Prostate gland (tissue), 2 donors: ENCODE measurements at regions not wholly inside any gene's neighbourhood (a gene's known extent, or its start where the extent isn't known, plus 50 kb on each side); places are given as distances from the start of the nearest gene placed in this dataset.

ENCODE experiments used
- DNase-seq: peaks from one replicate; pipeline ENCODE4 v3.0.0-alpha.2; 2019; ENCODE audit warnings: low spot score
- H3K27ac ChIP-seq, 2 donors: fragments of 200-600 bp; sonication (generic); 2 replicates each; pipeline ENCODE4 v1.5.1; 2017 to 2019
- H3K27me3 ChIP-seq: fragments of 200-600 bp; sonication (generic); replicated peaks from 2 replicates; pipeline ENCODE4 v1.5.1; 2019; ENCODE audit not compliant: insufficient read depth
- H3K36me3 ChIP-seq, 2 donors: fragments of 200-600 bp; sonication (generic); 1 replicate in 1 of 2; 2 replicates in 1 of 2; pipeline versions ENCODE4 v1.5.1 to v1.8.1; 2017 to 2019
- H3K4me1 ChIP-seq: fragments of 200-600 bp; sonication (generic); replicated peaks from 2 replicates; pipeline ENCODE4 v1.5.1; 2019
- H3K4me3 ChIP-seq, 2 donors: fragments of 200-600 bp; sonication (generic); 2 replicates each; pipeline ENCODE4 v1.5.1; 2017 to 2019
- H3K9me3 ChIP-seq: fragments of 200-600 bp; sonication (generic); 2 replicates; pipeline ENCODE4 v1.5.1; 2017
- CTCF ChIP-seq, 4 experiments: fragments of 200-600 bp in 2 of 4; fragments of 450-650 bp in 2 of 4; sonication (generic) in 2 of 4; IDR thresholded peaks; 1 replicate in 3 of 4; 2 replicates in 1 of 4; pipeline ENCODE4 v1.5.1; 2016 to 2019; ENCODE audit warnings: antibody characterized with exemption in 4 of 4, mild to moderate bottlenecking in 2 of 4, moderate library complexity in 2 of 4
- POLR2A ChIP-seq: fragments of 450-650 bp; IDR thresholded peaks from one replicate; pipeline ENCODE4 v1.6.1; 2016; ENCODE audit warnings: antibody characterized with exemption, mild to moderate bottlenecking
- POLR2AphosphoS5 ChIP-seq: sonication (generic); formaldehyde crosslinking; IDR thresholded peaks from one replicate; pipeline ENCODE4 v1.6.1; 2017; ENCODE audit warnings: antibody characterized with exemption
- WGBS: methylation state at CpG from one replicate; pipeline ENCODE4 v1.1.5; 2018; 5-methylcytosine and 5-hydroxymethylcytosine counted together
- intact Hi-C: fragments of 100-400 bp; cut with DNase I; formaldehyde crosslinking; loops from one replicate; pipeline ENCODE4 v1.14.2; 2022

- no peak for DNase-seq
- no peaks in the 10 kb centered on the region for H3K36me3 ChIP-seq
- intact Hi-C loops, result no loop called here
- no peak for TF ChIP-seq CTCF (IDR thresholded peaks at IDR 0.05)
- no peak for TF ChIP-seq POLR2AphosphoS5
- TF ChIP-seq POLR2A, result no peak
- H3K27me3 ChIP-seq, result no peaks in the 10 kb centered on the region
- H3K4me1 ChIP-seq, result no peaks in the 10 kb centered on the region
- no peak overlapping the region for H3K4me3 ChIP-seq
- 46% methylated on average over 3 of the region's 3 CpGs for WGBS
- no peak overlapping the region for H3K27ac ChIP-seq
- no peaks in the 10 kb centered on the region for H3K9me3 ChIP-seq
Measured at GRCh38 chr3:18079739-18080138, 337.3 kb upstream of the TBC1D5 start.

GRCh38 chr3:18079062-18079461, 336.6 kb upstream of the TBC1D5 start:
- no peaks in the 10 kb centered on the region for H3K9me3 ChIP-seq
- H3K27ac ChIP-seq, result no peak overlapping the region
- H3K4me1 ChIP-seq, result no peaks in the 10 kb centered on the region
- no peak for DNase-seq
- TF ChIP-seq POLR2AphosphoS5, result no peak
- TF ChIP-seq POLR2A, result no peak
- TF ChIP-seq CTCF (IDR thresholded peaks at IDR 0.05), result no peak
- WGBS, result 96% methylated on average over 3 of the region's 3 CpGs
- no peaks in the 10 kb centered on the region for H3K27me3 ChIP-seq
- no peaks in the 10 kb centered on the region for H3K36me3 ChIP-seq
- intact Hi-C loops, result no loop called here
- H3K4me3 ChIP-seq, result no peak overlapping the region

- Histone ChIP-seq H3K4me3 (no peak overlapping the region), H3K27me3 (no peaks in the 10 kb centered on the region), H3K9me3 (no peaks in the 10 kb centered on the region), H3K36me3 (no peaks in the 10 kb centered on the region), H3K27ac (no peak overlapping the region), H3K4me1 (no peaks in the 10 kb centered on the region)
- TF ChIP-seq POLR2AphosphoS5, result no peak
- TF ChIP-seq CTCF (IDR thresholded peaks at IDR 0.05), result no peak
- TF ChIP-seq POLR2A, result no peak
- WGBS, result 72% methylated on average over 7 of the region's 7 CpGs
- intact Hi-C loops, result no loop called here
- DNase-seq, result no peak
Measured at GRCh38 chr3:18077128-18077840, 334.9 kb upstream of the TBC1D5 start.

- Histone ChIP-seq H3K4me1 (no peaks in the 10 kb centered on the region), H3K27ac (no peak overlapping the region), H3K36me3 (no peaks in the 10 kb centered on the region), H3K4me3 (no peak overlapping the region), H3K9me3 (no peaks in the 10 kb centered on the region), H3K27me3 (no peaks in the 10 kb centered on the region)
- intact Hi-C loops, result no loop called here
- 90% methylated on average over 1 of the region's 1 CpG for whole genome bisulfite sequencing
- TF ChIP-seq CTCF (IDR thresholded peaks at IDR 0.05) (no peak), POLR2A (no peak), POLR2AphosphoS5 (no peak)
- DNase-seq, result no peak
Measured at GRCh38 chr3:18076301-18076700, 333.9 kb upstream of the TBC1D5 start.

GRCh38 chr3:18075799-18076198, 333.4 kb upstream of the TBC1D5 start:
- Histone ChIP-seq H3K36me3 (no peaks in the 10 kb centered on the region), H3K27ac (no peak overlapping the region), H3K4me1 (no peaks in the 10 kb centered on the region), H3K9me3 (no peaks in the 10 kb centered on the region), H3K4me3 (no peak overlapping the region), H3K27me3 (no peaks in the 10 kb centered on the region)
- intact Hi-C loops, result no loop called here
- 100% methylated on average over 1 of the region's 1 CpG for WGBS
- TF ChIP-seq CTCF (IDR thresholded peaks at IDR 0.05) (no peak), POLR2A (no peak), POLR2AphosphoS5 (no peak)
- no peak for DNase-seq
